Heart left ventricle (tissue), 16 donors: ENCODE measurements at regions not wholly inside any gene's neighbourhood (a gene's known extent, or its start where the extent isn't known, plus 50 kb on each side); places are given as distances from the start of the nearest gene placed in this dataset.

ENCODE experiments used
- ATAC-seq, 4 donors: fragments of 200-7000 bp; cut with Tn5 transposase; one replicate each; pipeline ENCODE4 v1.9.1; 2020 to 2022; ENCODE audit warnings: moderate library complexity in 4 of 4, mild to moderate bottlenecking in 3 of 4, moderate number of reproducible peaks in 1 of 4
- DNase-seq, 5 donors: peaks; one replicate each; pipeline ENCODE4 v3.0.0-alpha.2; 2020
- H3K27ac ChIP-seq, 12 donors: fragments of 200-600 bp; sonication (generic) in 4 of 12; one replicate each; pipeline versions ENCODE4 v1.5.0 to v1.8.0; 2016 to 2022; ENCODE audit warnings: mild to moderate bottlenecking in 2 of 12
- H3K27me3 ChIP-seq, 9 donors: fragments of 200-600 bp; sonication (generic) in 2 of 9; one replicate each; pipeline versions ENCODE4 v1.5.1 to v1.8.0; 2016 to 2022; ENCODE audit warnings: mild to moderate bottlenecking in 3 of 9
- H3K36me3 ChIP-seq, 9 donors: fragments of 200-600 bp; sonication (generic) in 2 of 9; one replicate each; pipeline versions ENCODE4 v1.5.0 to v1.8.0; 2018 to 2022; ENCODE audit warnings: mild to moderate bottlenecking in 2 of 9
- H3K4me1 ChIP-seq, 12 donors: fragments of 200-600 bp; sonication (generic) in 4 of 12; one replicate each; pipeline versions ENCODE4 v1.5.0 to v1.8.0; 2016 to 2022; ENCODE audit warnings: mild to moderate bottlenecking in 3 of 12
- H3K4me3 ChIP-seq, 12 donors: fragments of 200-600 bp; sonication (generic) in 4 of 12; one replicate each; pipeline versions ENCODE4 v1.5.0 to v1.8.0; 2017 to 2022; ENCODE audit warnings: mild to moderate bottlenecking in 9 of 12, moderate library complexity in 4 of 12
- H3K9me3 ChIP-seq, 12 donors: fragments of 200-600 bp; sonication (generic) in 4 of 12; one replicate each; pipeline versions ENCODE4 v1.5.0 to v1.8.0; 2016 to 2022; ENCODE audit warnings: mild to moderate bottlenecking in 1 of 12
- CTCF ChIP-seq, 12 donors: fragments of 200-600 bp; sonication (generic) in 4 of 12; IDR thresholded peaks; one replicate each; pipeline versions ENCODE4 v1.5.0 to v1.8.0; 2018 to 2022; ENCODE audit warnings: antibody characterized with exemption in 12 of 12, mild to moderate bottlenecking in 5 of 12
- POLR2A ChIP-seq, 2 donors: fragments of 450-650 bp; IDR thresholded peaks; one replicate each; pipeline ENCODE4 v1.6.1; 2017; ENCODE audit warnings: antibody characterized with exemption in 2 of 2, mild to moderate bottlenecking in 2 of 2, moderate library complexity in 2 of 2
- WGBS, 4 donors: extraction: QIAGEN DNeasy Blood & Tissue Kit in 2 of 4; methylation state at CpG; one replicate each; pipeline versions ENCODE4 v1.1.5 to v1.1.7; 2013 to 2018; 5-methylcytosine and 5-hydroxymethylcytosine counted together
- intact Hi-C, 10 donors: fragments of 100-400 bp; cut with DNase I; formaldehyde crosslinking; loops; one replicate each; pipeline versions ENCODE4 v1.11.1 to v1.14.2; 2022
- donor health status: ischemic (EF 13 %, LVEDD 7.1; RV severe dilation, severe dysfunction).
- donor health status: healthy with polysubstance abuse.
- donor health status: DM: no; HTN: yes; CAD: no.
- donor health status: DM: no; HTN: no; CAD: no.
- donor health status: ischemic (EF 25% LVEDD 6.9; RV normal size, moderate dysfunction).
- donor health status: ischemic (EF 25% LVEDD 5.7; RV mildly dilated, moderate dysfunction).
- donor health status: healthy.
- donor health status: DM: yes; HTN: yes; CAD: no.
- donor health status: ischemic (EF 35%, LVEDD 5.7; RV mildly dilated, moderate dysfunction).
- donor health status: nonischemic (EF 11% LVEDD 7.7; RV severe dilation, severe dysfunction).
- donor health status: DM: yes; HTN: yes; CAD: no.
- donor health status: PGD.
- donor health status: ischemic (EF 29% LVEDD 5.4; RV normal size, mild dysfunction).
- donor health status: nonischemic (EF 23%, LVEDD 6.1; RV moderate dilation, normal function).

GRCh38 chr2:43129676-43130547 is 96.5 kb downstream of the ZFP36L2 start:
- ATAC-seq (peak in 3 of 4 donors; percentile 4 to 32 (median 27)), DNase-seq (peak in 2 of 5 donors; percentile 64 to 70)
- Histone ChIP-seq H3K4me3 (peak overlapping the region in 1 of 12 donors; percentile 0), H3K27ac (peak overlapping the region; percentile 17 to 94 (median 60)), H3K27me3 (no peaks in the 10 kb centered on the region), H3K4me1 (peaks cover 7 to 88% (median 42%) of the 10 kb centered on the region in 12 donors), H3K9me3 (no peaks in the 10 kb centered on the region), H3K36me3 (no peaks in the 10 kb centered on the region)
- TF ChIP-seq POLR2A (IDR thresholded peaks at IDR 0.05) (no peak), CTCF (IDR thresholded peaks at IDR 0.05) (no peak)
- WGBS, 4 donors = 61 to 75% (median 62%) methylated on average over 14 of the region's 14 CpGs
- intact Hi-C loops = loop anchor here in 9 of 10 donors (2.0 to 10.0 kb wide), 10 partner anchors 97 to 357 kb away; partner anchors contain the start of gene ZFP36L2 (in 4 of the 9)

GRCh38 chr2:43128559-43128955 is 97.8 kb downstream of the ZFP36L2 start:
- WGBS, 4 donors = 86 to 98% (median 95%) methylated on average over 5 of the region's 5 CpGs
- H3K27me3 ChIP-seq = no peaks in the 10 kb centered on the region
- H3K4me3 ChIP-seq = peak overlapping the region in 1 of 12 donors; percentile 4
- H3K27ac ChIP-seq = peak overlapping the region in 5 of 12 donors; percentile 15 to 94 (median 48)
- intact Hi-C loops = loop anchor here in 6 of 10 donors (5.0 to 10.0 kb wide), 6 partner anchors 101 to 359 kb away; no protein-coding TSS in a partner anchor
- no peaks in the 10 kb centered on the region for H3K36me3 ChIP-seq
- TF ChIP-seq POLR2A (IDR thresholded peaks at IDR 0.05) (no peak), CTCF (IDR thresholded peaks at IDR 0.05) (no peak)
- DNase-seq = no peak
- H3K9me3 ChIP-seq = no peaks in the 10 kb centered on the region
- peaks cover 7 to 78% (median 40%) of the 10 kb centered on the region in 12 donors for H3K4me1 ChIP-seq
- ATAC-seq = no peak

- peaks cover 7 to 73% (median 40%) of the 10 kb centered on the region in 12 donors for H3K4me1 ChIP-seq
- ATAC-seq (peak in 1 of 4 donors; percentile 8), DNase-seq (peak in 2 of 5 donors; percentile 15 to 48)
- no peaks in the 10 kb centered on the region for H3K27me3 ChIP-seq
- no peaks in the 10 kb centered on the region for H3K36me3 ChIP-seq
- TF ChIP-seq CTCF (IDR thresholded peaks at IDR 0.05) = no peak
- TF ChIP-seq POLR2A (IDR thresholded peaks at IDR 0.05) = no peak
- H3K9me3 ChIP-seq = no peaks in the 10 kb centered on the region
- H3K27ac ChIP-seq = peak overlapping the region in 7 of 12 donors; percentile 2 to 94 (median 22)
- WGBS, 4 donors = 81 to 91% (median 86%) methylated on average over 8 of the region's 8 CpGs
- intact Hi-C loops = loop anchor here in 6 of 10 donors (2.0 to 10.0 kb wide), 7 partner anchors 101 to 359 kb away; no protein-coding TSS in a partner anchor
- H3K4me3 ChIP-seq = peak overlapping the region in 1 of 12 donors; percentile 4
Measured at GRCh38 chr2:43127941-43128558, 98.4 kb downstream of the ZFP36L2 start.
